ENCODE measurements at regions not wholly inside any gene's neighbourhood (a gene's known extent, or its start where the extent isn't known, plus 50 kb on each side); places are given as distances from the start of the nearest gene placed in this dataset.

DNA sequence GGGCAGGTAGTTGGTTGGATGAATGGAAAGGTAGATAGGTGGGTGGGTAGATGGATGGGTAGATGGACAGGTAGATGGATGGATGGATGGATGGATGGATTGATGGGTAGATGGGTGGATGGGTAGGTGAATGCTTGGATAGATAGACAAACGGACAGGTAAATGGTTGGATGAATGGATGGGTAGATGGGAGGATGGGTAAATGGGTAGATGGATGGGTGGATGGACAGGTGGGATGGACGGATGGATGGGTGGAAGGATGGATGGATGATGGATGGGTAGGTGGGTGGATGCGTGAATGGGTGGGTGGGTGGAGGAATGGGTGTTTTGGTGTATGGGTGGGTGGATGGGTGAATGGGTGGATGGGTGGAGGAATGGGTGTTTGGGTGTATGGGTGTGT is 50.1 kb upstream of the ASAP2 start:
- no peak for DNase-seq

DNA sequence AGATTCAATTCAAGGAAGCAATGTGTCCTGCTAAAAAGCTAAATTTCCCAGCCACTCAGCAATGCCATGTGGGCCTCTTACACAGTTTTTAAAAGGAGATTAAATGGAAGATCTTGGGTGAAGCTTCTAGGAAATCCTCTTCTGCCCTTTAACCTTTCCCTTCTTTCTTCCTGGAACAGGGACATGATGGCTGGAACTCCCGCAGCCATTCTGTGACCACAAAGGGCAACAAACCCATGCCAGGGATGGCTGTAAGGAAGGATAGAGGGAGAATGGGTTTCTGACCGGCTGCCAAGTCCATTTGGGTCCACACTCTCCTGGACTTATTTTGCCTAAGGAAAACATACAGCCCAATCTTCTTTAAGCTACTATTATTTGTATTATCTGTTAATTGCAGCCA is 52.6 kb upstream of the ASAP2 start:
- DNase-seq: no peak

DNA sequence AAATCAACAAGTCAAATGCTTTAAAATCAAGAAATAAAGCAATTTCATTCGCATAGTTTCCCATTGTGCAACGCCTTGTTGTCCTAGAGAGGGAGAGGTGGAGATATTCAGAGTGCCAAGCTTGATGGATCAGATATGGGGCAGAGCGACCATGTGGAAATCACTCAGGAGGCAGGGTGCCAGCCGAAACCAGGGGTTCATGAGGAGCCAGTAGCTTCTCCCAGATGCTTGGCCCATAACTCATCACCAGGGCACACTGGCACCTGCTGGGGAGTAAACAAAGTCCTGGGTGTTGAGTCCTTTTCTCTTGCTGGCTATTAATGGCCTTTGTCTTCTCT is 53.0 kb upstream of the ASAP2 start:
- DNase-seq: no peak

DNA sequence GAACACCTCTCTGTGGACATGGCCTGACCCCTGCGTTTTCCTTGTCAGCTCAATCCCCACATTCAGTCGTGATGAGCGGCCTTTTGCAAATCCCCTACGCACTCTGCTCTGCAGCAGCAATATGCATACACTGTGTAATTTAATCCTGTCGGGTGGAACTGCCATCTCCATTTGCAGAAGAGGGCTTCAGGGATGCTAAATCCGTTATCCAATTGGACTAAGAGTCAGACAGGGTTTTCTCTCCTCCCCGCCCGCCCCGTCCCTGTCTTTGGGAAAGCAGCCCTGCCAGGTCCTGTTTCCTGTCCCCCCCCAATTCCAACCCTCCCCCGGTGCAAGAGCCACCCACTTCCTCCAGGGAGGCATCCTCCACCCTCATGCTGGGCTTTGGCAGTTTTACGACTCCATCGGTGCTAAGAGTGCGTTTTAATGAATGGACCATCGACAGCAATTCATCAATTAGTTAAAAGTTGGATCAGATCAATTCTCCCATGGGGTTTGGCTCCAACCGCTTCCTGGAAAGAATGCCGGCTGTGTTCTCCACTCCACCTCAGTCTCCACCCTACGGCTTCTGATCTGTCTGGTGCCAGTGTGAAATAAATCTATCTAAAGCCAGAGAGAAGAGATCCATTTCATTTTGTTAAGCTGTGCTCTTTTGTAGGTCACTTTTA is 53.5 kb upstream of the ASAP2 start:
- no peak for DNase-seq

DNA sequence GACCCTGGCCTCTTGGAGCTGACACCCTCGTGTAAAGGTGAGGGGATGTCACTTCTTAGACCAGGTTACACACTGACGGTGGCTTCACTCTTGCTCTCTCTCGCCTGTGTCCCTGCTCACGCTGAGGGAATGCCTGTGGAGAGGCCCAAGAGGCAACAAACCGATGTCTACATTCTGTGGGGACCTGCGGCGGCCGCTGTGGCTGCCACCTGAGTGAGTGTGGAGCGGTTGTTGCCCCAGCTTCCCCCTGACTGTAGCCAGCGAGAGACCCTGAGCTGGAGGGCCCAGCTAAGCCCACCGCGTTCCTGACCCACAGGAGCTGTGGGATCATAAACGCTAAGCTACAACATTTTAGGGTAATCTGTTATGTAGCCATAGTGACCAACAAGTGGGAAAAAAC is 55.7 kb upstream of the ASAP2 start:
- no peak for DNase-seq

DNA sequence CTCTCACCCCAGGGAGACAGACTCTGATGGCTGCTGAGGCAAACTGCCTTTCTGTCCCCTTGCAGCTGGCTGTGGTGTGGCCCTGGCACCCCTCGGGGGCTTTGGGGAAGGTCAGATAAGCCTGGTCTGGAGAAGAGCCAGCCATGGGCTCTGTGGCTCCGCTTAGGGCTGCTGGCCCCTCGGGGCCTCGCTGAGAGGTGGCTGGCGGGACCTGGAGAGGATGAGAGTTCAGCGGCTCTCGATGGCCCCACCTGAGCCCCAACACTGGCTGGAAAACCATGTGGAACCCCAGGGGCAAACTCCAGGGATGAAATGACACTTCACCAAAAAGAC is 56.1 kb upstream of the ASAP2 start:
- DNase-seq: no peak

DNA sequence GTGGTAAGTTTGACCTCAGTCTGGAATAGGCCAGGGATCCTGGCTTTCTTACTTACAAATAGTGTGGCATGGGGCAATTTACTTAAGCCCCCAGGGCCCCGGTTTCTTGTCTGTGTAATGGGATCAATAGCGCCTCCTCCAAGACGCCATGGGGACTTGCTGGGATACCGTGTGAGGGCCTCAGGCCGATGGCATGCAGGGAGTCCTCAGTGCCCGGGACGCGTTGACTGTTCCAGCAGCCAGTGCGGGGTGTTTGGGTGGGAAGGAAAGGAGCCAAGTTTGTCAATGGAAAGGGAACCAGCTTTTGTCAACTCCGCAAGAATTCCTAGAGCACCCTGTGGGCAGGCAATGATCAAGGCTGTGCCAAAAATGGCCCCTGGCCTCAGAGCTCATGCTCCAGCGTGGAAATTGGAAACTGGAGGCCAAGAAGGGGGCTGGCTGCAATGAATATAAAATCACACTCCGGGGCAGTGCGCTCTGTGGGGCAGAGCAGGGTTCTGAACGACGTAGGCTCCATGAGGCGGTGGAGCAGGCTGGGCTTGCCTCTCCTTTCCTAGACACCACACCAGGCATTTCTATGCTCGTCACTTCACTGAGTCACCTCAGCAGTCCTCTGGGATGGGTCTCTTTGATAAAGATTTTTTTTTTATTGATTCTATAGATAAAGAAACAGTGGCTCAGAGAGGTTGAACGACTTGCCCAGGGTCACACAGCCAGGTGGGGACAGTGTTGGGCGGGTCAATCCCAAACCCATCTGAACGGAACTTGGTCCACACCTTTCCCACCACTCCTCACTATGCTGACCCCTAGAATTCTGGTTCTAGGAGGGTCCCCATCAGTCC is 56.7 kb upstream of the ASAP2 start:
- DNase-seq: no peak

DNA sequence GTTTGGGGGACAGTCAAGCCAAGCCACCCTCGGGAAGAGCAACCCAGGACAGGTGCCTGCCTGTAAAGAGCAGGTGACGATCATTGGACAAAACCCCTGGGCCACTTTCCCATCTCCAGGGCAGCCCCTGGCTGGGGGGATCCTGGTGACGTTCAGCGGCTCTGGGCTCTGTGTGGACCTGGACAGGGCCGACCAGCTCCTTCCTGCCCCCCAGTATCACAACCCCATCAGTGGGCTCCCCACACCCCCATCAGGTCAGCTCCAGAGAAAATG is 57.3 kb upstream of the ASAP2 start:
- DNase-seq: no peak

DNA sequence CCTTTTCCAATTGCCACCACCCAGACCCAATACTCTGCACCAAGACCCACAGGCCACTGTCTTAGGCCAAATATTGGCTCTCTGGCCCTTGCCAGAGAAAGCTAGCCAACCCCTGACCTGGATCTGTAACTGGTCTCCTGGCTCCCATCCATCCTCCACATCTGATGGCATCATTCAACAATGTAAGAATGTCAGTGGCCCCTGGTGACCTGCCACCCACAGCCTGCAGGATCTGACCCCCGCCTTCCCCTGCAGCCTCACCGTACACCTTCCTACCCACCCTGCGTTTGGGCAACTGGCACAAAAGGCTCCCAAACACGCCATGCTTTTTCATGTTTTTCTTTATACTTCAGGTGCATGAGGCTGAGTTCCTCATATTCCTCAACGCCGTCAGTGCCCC is 60.0 kb upstream of the ASAP2 start:
- DNase-seq: no peak

DNA sequence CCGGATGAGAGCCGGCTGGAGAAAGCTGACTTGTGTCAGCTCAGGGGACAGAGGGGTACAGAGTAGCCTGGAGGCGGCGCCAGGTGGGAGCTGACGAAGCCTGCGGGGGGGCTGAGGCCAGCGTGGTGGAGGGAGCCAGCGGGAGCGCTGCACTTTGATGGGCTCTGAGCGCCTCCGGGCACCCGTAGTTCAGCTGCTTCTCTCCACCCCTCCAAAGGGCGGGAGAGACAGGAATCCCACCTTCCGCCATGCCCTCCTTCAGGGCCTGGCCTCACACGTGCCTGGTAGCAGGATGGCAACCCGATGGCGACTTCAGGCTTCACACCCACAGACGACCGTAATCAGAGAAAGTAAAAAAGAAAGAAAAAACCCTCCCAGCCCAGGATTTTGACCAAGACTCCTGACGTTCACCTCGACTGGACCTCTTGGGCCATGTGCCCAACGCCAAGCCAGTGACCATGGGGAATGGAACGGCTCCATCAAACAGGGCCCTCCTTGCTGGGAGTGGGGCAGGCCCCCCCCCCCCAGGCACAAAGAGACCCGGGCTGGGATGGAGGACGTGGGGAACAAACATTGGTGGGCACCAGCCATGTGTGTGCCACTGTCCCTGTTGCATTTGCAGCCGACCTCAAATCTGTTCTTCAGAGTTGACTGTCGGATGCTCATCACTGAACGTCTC is 60.7 kb upstream of the ASAP2 start:
- DNase-seq: no peak

DNA sequence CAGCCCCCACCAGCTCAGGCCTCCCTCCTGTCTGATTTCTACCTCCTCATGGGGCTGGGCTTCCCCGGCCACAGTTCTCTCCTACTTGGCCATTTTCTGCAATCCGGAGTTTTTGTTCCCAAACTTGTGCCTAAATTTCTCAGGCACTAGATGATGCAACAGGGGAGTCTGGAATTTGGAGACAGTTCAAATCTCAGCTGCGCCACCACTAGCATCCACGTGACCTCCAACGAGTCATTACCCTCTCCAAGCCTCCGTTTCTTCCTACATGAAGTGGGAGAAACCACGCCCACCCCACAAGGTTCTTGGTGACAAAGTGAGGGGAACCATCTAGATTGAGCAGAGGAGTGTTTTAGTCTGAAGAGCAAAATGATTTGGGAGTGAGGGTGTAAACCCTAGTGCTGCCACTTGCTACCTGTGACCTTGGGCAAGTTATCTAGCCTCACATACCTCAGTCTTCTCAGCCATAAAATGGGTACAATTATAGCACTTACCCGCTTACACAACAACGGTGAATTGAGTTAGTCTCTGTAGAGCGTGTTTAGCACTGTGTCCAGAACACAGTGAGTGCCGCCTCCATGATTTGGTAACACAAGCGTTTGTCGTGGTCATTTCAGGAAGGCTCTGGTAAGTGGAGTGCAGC is 61.4 kb upstream of the ASAP2 start:
- DNase-seq: no peak

DNA sequence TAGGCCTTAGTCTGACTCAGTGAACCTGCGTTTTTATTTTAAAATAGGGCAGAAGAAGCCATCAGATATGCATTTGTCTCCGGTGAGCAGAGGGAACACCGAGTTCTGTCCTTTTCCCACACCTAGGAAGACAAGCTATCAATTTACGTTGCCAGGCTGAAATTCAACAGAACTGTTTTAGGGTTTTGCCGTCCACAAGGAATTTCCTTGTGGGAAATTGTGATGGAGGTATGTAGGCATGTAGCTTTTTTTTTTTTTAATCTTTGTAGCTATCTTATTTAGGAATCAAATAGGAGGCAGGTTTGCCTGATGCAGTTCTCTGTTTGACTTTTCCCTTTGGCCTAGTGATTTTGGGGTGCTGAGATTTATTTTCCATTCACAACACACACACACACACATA is 62.0 kb upstream of the ASAP2 start:
- no peak for DNase-seq

DNA sequence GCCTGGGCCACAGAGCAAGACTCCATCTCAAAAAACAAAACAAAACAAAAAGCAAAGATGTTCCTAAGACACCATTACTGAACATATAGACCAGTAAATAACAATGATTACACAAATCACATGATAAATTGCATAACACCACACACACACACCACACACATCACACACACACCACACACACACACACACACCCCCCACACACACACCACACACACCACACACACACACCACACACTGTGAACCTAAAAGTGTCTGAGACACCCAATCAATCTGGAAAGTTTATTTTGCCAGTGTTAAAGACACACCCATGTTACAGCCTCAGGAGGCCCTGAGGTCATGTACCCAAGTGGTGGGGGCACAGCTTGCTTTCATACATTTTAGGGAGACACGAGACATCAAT is 62.6 kb upstream of the ASAP2 start:
- no peak for DNase-seq

DNA sequence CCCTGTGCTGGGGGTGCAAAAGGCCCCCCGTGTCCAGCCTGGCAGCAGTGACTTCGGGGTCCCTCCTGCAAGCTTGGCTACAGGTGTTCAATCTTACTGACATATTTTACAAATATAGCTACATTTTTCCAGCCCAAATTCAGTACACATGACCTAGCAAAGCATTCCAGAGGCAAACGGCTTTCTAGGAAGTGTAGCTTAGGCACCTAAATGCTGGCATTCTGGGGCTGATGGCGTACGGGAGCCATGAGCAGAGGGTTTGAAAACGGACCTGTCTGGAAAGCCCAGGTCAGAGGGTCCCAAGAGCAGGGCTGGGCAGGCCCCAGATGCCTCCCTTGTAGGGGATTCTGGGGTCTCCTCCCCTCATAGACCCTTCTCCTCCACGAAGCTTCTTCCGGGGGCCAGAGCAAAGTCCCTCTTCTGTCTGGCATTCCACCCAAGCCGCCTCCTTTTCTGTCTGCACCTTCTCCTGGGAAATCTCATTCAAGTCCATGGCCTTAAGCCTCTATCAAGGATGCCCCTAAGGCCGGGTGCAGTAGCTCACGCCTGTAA is 63.3 kb upstream of the ASAP2 start:
- no peak for DNase-seq

DNA sequence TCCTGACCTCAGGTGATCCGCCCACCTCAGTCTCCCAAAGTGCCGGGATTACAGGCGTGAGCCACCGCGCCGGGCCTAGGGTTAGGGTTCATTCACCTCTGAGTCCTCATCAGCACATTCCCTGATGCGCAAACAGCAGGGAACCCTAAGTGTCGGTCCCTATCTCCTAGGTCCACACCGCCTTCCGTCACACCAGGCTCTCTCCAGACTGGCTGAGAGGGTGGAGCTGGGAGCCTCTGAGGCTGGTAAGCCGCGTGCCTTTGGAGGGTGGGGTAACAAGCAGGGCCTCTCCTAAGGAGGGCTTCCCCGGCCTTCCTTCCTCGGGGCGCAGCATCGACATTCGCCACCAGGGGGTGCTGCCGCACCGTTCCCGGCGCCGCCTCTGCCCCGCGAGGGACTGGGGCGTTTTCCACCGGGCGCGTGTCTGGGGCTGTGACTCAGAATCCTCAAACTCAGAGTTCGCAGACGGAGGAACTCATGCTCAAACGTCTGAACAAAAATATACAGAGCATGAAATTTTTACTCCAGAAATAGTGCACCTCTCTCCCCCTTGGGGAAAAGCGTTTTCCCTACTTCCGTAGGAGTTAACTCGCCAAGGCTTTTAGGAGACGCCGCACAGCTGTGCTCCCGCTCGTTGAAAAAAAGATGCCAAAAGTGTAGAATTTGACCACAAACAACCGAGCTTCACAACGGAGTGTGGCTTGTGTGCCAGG is 63.9 kb upstream of the ASAP2 start:
- peak; percentile 87 to 89 for DNase-seq

DNA sequence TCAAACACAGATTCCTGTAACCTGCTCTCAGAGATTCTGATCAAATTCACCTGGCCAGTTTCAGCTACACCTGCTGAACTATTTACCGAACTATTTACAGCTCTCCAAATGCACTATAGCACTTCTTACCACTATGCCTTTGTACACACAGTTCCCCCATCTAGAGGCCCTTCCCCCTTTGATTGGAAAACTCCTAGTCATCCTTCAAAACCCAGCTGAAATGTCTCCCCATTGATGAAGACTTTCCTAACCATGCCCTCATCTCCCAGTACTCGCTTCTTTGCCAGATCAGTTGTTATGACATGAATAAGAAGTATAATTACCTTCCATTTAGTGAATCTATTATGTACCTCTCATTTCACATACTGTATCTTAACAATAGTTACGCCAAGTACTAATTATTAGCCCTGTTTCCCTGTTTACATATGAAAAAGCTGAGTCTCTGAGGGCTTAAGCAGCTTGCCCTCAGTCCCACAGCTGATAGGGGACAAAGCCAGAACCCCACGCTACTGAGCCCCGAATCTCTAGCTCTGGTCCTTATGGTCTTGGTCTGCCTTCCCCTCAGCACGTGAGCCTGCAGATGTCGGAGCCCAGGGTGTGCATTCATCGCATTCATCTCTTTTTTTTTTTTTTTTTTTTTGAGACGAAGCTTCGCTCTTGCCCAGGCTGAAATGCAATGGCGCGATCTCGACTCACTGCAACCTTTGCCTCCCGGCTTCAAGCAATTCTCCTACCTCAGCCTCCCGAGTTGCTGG is 64.7 kb upstream of the ASAP2 start:
- DNase-seq: no peak

DNA sequence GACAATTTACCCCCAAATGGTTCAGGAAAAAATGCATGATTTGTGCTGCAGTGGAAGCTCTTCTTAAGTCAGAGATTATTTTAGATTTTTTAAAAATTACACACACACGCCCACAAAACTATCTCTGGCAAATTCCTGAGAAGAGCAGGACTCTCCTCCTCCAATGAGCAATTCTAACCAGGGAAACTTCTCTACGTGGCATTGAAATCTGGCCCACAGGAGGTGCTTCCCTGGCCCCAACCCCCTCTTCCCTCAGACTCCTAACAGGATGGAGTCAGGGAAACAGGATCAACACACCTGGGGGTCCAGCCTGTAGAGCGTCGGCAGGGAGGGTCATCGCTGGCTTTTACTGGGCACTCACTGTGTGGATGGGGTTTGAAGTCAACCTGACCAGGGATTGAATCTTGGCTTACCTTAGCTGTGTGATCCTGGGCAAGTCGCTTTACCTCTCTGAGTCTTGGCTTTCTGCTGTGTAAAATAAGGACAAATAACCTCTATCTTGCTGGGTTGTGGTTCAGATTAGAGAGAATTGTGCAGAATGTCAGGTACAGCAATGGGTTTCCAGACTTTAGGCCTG is 65.4 kb upstream of the ASAP2 start:
- DNase-seq: no peak

DNA sequence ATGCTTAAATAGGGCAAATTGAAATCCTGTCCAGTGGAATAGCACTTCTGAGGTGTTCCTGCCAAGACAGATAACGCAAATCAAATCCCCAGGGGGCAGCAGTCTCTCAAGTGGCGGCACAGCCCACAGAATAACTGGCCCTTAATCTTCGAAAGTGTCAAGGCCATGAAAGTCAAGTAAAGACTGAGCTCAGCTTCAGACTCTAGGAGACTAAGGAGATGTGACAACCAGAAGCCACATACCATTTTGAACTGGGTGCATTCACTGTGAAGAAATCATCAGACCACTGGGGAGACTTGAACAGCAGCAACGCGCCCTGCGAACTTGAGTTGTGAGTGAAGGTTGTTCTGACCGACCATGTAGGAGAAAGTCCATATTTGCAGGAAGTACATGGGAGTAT is 66.0 kb upstream of the ASAP2 start:
- no peak for DNase-seq

DNA sequence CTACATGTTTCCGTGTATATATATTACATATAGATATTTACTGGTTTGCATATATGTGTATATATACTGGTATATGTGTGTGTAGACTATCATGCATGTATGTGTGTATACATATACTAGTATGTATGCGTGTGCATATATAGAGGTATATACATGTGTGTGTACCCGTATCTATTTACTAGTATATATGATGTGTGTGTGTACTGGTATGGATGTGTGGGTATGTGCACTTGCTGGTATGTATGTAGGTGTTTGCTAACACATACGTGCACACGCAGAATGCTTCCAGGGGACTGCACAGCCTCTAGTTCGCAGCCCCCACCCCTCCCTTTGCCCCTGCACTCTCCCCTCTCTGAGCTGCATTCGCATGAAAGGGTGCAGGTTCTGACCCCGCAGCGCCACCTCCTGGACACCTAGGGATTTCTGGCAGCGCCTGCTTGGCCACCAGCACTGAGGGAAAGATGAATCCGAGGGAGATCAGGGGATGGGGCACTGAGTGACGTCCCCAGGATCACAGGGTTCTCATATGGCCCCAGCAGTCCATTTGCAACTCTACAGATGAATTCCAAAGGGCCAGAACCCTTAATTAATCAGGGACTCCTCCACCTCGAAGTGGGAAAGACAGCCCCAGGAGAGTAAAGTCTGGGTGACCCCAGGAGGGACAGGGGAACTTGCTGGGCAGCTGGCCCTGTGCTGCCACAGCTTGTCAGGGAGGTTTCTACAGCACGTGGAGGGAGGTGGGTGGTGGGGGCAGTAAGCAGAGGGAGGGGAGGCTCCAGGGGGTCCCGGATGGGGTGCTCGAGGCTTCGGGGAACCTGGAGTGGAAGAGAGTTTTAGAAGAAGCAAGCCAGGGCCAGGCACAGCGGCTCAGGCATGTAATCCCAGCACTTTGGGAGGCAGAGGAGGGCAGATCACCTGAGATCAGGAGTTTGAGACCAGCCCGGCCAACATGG is 66.8 kb upstream of the ASAP2 start:
- peak; percentile 81 to 86 for DNase-seq

DNA sequence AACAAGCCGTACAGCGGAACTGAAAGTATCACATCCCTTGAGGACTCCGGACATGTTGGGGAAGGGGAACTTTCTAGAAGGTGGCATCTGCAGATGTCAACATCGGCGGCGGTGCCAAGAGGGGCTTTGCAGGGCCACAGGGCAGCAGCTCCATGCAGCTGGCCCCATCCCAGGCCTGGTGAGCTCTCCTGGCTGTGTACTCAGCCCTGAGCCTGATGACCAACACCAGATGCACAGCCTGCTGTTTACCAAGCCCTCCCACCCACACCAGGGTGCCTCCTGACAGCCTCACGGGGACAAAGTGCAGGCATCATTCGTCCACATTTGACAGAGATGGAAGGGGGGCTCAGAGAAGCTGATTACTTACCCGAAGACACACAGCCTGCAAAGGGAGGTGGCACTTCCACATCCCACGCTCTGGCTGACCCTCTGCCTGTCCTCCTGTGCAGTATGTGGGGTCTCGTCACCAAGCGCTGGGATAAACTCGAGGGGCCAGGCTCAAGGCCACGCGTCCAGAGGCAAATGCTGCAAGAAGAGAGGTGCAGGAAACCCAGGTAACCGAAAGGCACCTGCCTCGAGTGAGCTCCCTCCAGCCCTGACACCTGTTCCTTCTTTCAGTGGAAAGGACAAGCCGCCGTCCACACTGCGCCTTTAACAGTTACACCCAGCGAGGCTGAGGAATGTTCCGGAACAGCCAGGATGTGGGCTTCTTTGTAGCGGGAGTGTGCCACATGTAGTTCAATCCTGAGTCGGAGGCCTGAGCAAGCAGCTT is 69.0 kb upstream of the ASAP2 start:
- no peak for DNase-seq
